HL-60 (cell line): ENCODE measurements at regions not wholly inside any gene's neighbourhood (a gene's known extent, or its start where the extent isn't known, plus 50 kb on each side); places are given as distances from the start of the nearest gene placed in this dataset.

Experiments used
- DNase-seq, 2 experiments: peaks; one replicate each; pipeline ENCODE4 v3.0.0-alpha.2; 2010 to 2020; ENCODE audit warnings: low read depth in 1 of 2, low spot score in 1 of 2
- H3K27ac ChIP-seq: fragments of 250-450 bp; sonication (Bioruptor Pico); replicated peaks from 2 replicates; pipeline ENCODE4 v1.5.1; 2020; ENCODE audit warnings: mild to moderate bottlenecking, moderate library complexity
- H3K27me3 ChIP-seq: fragments of 250-450 bp; sonication (Bioruptor Pico); 2 replicates; pipeline ENCODE4 v1.5.1; 2021; ENCODE audit warnings: mild to moderate bottlenecking, moderate library complexity; ENCODE audit not compliant: insufficient read depth, poor library complexity, severe bottlenecking
- H3K4me3 ChIP-seq: replicated peaks from 2 replicates; pipeline ENCODE4 v1.5.1; 2011; ENCODE audit warnings: mild to moderate bottlenecking, control low read depth, low read length; ENCODE audit not compliant: insufficient read depth
- CTCF ChIP-seq: IDR thresholded peaks from one replicate; pipeline ENCODE4 v1.5.1; 2011; ENCODE audit warnings: low read length, control low read depth, inconsistent platforms; ENCODE audit not compliant: insufficient read depth
- GABPA ChIP-seq: IDR thresholded peaks from 2 replicates; pipeline ENCODE4 v1.6.1; 2012; ENCODE audit warnings: low read depth
- POLR2AphosphoS5 ChIP-seq: IDR thresholded peaks from 2 replicates; pipeline ENCODE4 v1.6.1; 2012; ENCODE audit warnings: low read depth
- REST ChIP-seq: IDR thresholded peaks from 2 replicates; pipeline ENCODE4 v1.6.1; 2012; ENCODE audit warnings: low read depth; ENCODE audit not compliant: insufficient replicate concordance
- SPI1 ChIP-seq: IDR thresholded peaks from 2 replicates; pipeline ENCODE4 v1.6.1; 2012; ENCODE audit warnings: low read depth, mild to moderate bottlenecking, borderline replicate concordance

GRCh38 chr6:126945812-126946360 lies 172.6 kb upstream of the RSPO3 start:
- no peak for TF ChIP-seq POLR2AphosphoS5
- no peak for TF ChIP-seq SPI1
- no peak for TF ChIP-seq CTCF
- no peak for DNase-seq
- H3K27ac ChIP-seq: no peak overlapping the region
- H3K4me3 ChIP-seq: no peak overlapping the region
- no peaks in the 10 kb centered on the region for H3K27me3 ChIP-seq

- Histone ChIP-seq H3K27me3 (no peaks in the 10 kb centered on the region), H3K27ac (no peak overlapping the region), H3K4me3 (no peak overlapping the region)
- no peak for TF ChIP-seq SPI1
- TF ChIP-seq GABPA: no peak
- TF ChIP-seq CTCF: no peak
- TF ChIP-seq REST: no peak
- TF ChIP-seq POLR2AphosphoS5: no peak
- DNase-seq: no peak
Observed at GRCh38 chr6:126947070-126947469, 171.4 kb upstream of the RSPO3 start.

GRCh38 chr6:126949786-126950185 lies 168.7 kb upstream of the RSPO3 start:
- H3K4me3 ChIP-seq: no peak overlapping the region
- H3K27me3 ChIP-seq: no peaks in the 10 kb centered on the region
- DNase-seq: no peak
- no peak for TF ChIP-seq SPI1
- no peak for TF ChIP-seq REST
- no peak for TF ChIP-seq GABPA
- no peak for TF ChIP-seq CTCF
- no peak for TF ChIP-seq POLR2AphosphoS5
- H3K27ac ChIP-seq: no peak overlapping the region

GRCh38 chr6:126955621-126956020 lies 162.8 kb upstream of the RSPO3 start:
- H3K27ac ChIP-seq: no peak overlapping the region
- TF ChIP-seq SPI1 (no peak), GABPA (no peak), CTCF (no peak), POLR2AphosphoS5 (no peak)
- DNase-seq: no peak
- no peaks in the 10 kb centered on the region for H3K27me3 ChIP-seq
- no peak overlapping the region for H3K4me3 ChIP-seq
